T-helper 2 cell treated with Interferon-gamma antibody and Interleukin-4, amounts not matched to agents 100 ng/mL and 5 ng/mL, for 36 hours (primary cell): ENCODE measurements at regions not wholly inside any gene's neighbourhood (a gene's known extent, or its start where the extent isn't known, plus 50 kb on each side); places are given as distances from the start of the nearest gene placed in this dataset.

Source experiments
- intact Hi-C: fragments of 100-400 bp; cut with micrococcal nuclease; formaldehyde crosslinking; loops from one replicate; pipeline ENCODE4 v1.15.1; 2023

DNA sequence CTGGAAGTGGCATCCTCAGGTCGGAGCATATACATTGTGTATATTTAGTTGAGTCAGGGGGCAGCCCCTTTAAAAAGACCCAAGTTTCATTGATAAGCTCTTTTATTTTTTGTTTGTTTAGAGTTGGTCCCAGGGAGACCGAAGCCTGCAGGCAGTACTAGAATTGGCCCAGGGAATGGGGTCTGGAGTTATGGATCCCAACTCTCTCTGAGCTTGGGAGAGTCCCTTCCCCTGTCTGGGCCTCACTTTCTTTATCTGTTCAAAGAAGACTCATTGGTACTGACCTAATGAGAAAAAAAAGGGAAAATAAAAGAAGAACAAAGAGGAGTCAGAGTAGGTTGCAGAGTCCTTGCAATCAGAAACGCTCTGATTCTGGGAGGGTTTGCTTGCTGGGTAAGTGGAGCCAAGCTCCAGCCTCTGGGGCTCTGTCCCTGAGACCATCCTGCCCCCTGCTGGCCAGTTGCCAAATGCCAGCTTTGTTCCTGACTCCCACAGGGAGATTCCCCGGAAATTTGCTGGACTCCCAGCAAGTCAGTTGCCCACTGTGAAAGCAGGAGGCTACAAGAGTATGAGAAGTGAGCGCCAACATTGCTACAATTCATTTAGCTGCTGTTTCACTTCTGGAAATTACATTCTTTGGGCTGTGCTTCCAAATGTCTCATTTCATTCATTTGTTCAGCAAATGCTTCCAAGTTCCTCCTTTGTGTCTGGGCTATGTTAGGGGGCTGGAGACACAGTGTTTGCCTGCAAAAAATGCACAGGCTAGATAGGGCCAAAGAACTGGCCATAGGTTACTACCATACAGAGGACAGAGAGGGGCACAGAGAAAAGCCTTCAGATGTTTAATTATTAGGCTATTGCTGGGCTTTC, 156.2 kb downstream of the MELK start:
- intact Hi-C loops, result loop anchor here (1.0 kb wide), 3 partner anchors 96 to 322 kb away; no protein-coding TSS in a partner anchor

DNA sequence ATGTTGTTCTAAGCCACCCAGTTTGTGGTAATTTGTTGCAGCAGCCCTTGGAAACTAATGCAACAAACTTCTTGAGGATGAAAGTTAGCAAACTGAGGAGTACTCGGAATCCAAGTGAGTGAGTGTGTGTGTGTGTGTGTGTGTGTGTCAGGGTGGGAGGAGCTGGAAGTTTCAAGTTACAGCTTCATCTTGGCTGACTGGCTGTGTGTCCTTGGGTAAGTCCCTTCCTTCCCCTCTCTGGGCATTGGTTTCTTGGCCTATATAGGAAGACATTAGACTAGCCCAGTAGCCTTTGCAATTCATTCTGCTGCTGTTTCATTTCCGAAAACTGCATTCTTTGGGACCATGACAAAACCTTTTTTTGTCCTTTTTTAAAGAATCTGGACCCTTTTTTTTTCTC, 157.2 kb downstream of the MELK start:
- intact Hi-C loops, result loop anchor here (1.0 kb wide), 3 partner anchors 97 to 323 kb away; no protein-coding TSS in a partner anchor

DNA sequence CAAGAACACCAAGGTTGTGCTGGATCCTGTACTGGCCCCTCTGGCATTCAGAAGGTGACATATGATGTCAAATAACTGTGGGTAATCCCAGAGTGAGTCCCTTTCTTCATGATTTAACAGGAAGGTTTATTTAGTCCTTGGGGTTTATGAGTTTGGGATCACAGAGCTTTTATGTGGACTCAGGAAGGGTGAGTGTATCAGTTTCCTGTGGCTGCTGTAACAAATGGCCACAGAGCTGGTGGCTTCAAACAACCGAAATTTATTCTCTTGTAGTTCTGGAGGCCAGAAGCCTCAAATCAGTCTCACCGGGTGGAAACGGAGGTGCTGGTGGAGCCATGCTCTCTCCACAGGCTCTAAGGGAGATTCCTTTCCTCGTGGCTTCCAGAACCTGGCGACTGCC, 157.7 kb downstream of the MELK start:
- intact Hi-C loops, result no loop called here

DNA sequence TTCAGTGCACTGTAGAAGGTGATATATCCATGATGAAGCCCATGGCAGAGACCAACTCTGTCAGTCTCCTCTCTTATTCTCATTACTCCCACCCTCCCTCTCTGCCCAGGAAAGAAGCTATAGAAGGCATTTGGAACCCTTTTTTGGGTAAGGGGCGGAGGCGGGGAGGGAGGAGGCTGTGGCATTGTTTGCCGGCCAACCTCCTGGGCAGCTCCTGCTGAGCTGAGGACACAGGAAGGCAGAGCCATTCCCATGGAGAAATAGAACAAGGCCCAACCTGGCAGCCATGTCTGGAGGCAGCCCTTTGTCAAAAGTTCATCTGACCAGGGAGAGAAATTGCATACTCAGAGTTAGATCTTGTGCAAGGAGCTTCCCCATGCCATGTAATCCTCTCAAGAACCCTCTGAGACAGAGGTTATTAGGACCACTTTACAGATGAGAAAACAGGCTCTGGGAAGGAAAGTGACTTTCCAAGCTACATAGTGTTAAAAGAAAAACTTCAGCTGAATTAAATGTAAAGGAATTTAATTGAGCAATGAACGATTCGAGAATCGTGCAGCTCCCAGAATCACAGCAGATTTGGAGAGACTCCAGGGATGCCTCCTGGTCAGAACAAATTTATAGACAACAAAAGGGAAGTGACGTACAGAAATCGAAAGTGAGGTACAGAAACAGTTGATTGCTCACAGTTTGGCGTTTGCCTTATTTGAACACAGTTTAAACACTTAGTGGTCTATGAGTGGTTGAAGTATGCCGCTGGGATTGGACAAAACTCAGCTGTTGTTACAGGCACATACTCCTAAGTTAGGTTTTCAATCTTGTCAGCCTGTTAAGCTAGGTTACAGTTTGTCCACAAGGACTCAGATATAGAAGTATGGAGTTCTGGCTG, 158.6 kb downstream of the MELK start:
- intact Hi-C loops, result no loop called here

DNA sequence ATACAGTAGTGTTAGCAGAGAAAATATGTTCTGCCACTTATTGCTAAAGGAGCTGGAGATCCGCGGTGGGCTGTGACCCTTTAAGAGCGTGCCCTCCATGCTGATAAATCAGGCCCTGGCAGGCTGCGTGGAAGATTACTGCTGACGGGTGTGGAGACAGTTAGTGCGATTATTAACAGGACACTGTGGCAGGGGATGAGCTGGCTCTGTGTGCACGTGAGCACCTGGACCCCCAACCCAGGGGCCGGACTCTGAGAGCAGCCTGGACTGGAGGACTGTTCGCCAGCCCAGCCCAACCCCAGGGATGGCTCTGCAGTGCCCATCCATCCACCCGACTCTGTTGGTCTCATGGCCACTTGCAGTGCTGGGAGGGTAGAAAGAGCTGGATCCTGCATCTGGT, 162.0 kb downstream of the MELK start:
- intact Hi-C loops, result no loop called here

DNA sequence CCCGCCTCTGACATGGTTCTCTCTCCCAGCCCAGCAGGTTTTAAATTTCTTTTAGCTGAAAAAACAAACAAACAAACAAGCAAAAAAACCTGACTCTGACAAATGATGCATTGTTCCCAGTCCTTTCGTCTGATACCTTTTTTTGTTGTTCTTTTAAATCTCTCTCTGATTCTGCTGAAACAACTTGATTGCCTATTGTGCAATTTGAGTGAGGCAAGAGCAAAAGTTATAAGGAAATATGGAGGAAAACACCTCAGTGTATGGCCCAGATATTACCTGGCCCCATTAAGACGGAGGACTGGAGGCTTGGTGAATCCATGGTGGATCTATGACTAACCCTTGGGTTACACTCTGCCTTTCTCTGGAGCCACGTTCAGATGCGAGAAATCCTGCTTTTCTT, 164.0 kb downstream of the MELK start:
- intact Hi-C loops, result no loop called here

DNA sequence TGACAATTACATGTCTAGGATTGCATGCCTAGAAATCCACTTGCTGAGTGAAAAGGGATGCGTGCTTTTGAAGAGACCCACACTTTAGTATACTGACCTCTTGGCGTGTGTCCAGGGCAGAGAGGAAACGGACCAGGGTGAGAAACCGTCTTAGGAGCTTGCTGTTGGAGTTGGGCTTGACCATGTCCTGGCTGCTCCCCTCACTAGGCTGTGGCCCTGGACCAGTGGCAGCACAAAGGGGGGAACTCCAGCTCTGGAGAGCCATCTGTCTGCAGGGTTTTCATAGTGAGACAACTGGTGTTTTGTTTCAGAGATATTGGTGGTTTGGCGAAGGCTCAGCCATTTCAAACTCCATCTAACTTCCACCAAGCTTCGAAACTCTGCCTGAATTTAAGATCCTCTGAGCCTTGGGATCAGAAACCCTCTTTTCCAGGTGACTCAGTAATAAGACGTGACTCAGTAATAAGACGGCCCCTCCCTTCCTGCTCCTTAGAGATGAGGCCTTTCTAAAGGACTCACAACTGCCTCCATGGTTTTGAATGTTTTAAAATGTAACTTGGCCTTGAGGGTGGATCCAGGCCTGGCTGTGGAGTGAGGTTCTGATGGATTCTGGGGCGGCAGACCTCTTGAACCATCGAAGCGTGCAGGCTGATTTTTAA, 165.8 kb downstream of the MELK start:
- intact Hi-C loops, result no loop called here

DNA sequence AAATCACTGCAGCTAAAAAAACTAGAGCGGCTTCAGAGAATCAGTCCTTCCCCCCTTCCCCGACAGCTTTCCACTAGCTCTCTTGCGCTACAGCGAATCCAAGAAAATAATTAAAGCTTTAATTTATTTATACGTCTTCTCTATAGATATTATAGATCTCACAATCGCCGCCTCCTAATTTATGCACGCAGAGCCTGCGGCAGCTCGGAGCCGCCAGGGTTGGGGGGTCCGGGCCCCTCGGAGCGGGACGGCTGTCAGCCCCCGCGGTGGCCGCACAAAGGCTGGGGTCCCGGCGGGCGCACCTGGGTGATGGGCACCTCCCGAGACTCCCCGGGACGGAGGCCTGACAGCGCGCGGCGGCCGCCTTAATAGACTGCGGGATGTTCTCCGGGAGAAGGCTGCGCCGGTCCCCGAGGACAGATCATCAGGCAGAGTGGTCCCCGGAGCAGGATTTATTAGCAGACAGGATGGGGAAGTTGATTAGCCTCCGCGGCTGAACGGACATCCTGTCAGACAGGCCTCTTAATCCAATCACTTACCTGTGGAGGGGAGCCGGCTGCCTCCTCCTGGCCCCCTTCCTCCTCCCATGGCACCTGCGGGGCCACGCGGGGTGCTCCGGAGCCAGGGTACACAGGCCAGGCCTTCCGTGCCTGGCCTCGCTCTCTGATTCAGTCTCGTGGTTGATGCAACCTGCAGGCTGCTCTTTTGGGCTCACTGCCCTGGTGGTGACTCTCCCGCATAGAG, 166.8 kb downstream of the MELK start:
- intact Hi-C loops, result no loop called here

DNA sequence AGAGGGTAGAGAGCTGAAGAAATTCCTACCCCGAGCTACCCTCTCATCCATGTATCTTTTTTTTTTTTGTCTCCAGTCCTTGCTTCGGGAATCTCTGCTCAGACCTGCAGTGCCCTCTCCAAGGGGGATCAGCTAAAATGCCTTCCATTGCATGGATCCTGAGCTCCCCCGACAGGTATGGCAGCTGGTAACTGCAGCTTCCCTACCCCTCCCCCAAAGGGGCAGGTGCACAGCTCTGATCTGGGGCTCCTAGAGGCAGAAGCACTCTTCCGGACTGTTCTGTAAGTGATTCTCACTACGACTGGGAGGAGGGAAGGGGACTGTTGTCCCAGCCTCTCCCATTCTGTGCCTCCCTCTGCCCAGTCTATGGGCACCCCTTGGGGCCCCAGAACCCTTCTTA, 169.6 kb downstream of the MELK start:
- intact Hi-C loops, result no loop called here

DNA sequence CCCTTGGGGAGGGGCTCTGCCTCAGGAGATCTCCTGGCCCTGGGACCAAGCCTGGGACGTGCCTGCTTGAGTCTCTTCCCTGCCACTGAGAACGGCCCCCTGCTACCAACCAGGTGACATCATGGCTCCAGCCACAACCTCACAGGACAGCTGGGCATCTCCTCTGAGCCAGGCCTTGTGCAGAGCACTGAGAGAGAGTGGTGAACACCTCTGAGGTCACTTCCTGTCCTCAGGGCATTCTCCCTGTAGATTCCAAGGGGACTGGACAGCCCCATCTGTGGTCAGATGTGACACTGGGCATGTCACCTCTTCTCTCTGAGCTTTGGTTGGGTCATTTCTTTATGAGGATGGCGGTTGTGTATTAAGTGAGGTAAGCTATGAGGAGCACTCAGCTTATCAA, 172.0 kb downstream of the MELK start:
- intact Hi-C loops, result no loop called here

DNA sequence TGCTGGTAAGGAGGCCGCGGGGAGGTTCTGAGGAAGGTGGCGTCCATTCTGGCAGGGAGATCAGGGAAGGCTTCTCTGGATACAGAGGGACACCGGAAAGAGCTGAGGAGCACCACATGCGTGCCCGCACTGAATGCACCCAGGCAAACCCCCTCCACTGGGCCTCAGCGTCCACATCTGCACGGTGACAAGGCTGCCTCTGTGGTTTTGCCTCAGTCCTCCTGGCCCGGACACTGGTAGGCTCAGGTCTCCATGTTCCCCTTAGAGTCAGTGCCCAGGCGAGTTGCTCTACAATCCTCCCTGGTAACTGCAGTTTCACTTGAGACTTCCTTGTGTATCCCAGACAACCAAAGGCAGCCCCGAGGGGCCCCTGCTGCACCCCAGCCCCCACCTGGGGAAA, 173.3 kb downstream of the MELK start:
- intact Hi-C loops, result no loop called here

DNA sequence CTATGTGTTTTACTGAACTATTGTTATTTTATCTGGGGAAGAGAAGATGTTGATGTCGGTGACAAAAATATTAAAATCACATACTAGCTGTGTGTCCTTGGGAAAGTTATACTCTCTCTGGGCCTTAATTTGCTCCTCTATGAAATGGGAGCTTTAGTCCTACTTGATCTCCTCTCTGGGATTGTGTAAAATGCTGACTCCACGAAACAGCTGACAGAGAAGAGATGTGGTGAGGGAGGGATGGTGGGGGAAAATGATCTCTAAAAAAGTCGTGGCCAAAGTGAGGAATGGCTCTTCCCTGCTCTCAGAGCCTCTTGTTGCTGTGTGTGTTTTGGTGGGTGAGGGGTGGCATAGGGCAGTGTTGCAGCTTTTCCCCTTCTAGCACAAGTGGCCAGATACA, 173.7 kb downstream of the MELK start:
- intact Hi-C loops, result no loop called here

DNA sequence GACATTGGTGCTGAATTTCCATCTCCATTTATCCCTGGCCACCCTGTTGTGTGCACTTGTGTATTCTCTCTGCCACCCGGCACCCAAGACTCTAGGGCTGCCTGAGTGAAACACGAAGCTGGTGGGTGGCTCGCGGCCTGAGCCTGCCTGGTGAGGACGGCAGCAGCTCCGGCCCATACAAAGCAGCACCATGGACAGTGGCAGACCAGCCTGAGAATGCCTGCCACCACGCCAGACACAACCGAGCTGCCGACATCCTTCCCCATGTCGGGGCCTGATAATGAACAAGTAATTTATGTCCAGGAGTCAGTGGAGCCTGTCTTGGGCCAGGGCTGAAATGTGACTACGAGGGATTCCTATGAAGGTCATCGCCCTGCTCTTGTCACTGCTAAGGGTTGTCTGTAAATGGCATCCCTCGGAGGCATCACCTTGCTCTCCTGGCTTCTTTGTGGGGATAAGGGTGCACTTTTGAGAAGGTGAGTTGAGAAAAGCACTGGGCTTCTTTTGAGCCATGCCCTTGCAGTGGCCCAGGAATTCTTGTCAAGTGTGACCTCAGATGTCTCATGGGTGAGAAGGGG, 175.7 kb downstream of the MELK start:
- intact Hi-C loops, result no loop called here

DNA sequence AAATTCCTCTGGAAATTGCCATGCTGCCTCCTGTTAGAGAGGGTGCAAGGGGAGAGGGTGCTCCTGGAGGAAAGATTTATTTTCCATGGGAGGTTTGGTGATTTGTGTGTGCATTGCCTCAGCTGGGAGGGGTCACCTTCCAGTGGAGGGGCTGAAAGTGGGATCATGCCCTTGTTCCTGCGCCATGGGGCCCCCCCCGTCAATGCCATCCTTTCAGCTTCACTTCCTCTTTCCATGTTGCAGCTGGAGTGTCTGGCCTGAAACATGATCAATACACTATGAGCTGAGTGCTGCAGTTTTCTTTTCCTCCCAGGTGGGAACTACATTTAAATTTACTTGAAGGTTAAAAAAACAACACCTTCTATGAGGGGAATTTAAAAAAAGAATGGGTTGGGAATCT, 176.8 kb downstream of the MELK start:
- intact Hi-C loops, result no loop called here

DNA sequence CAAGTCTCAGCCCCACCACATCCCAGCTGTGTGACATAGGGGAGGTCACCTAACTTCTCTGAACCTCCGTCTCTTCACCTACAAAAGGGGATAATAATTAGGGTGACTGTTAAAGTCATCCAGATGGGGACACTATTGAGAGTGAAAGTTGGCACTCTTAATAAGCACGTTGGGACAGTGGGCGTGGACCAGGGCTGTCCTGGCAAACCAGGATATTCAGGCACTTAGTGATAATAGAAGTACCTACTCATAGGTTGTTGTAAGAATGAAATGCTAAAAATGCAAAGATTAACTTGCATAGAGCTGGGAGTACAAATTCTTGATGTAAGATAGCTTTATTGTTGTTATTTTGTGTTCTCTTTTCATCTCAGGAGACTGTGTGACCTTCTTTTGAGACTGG, 177.9 kb downstream of the MELK start:
- intact Hi-C loops, result no loop called here

DNA sequence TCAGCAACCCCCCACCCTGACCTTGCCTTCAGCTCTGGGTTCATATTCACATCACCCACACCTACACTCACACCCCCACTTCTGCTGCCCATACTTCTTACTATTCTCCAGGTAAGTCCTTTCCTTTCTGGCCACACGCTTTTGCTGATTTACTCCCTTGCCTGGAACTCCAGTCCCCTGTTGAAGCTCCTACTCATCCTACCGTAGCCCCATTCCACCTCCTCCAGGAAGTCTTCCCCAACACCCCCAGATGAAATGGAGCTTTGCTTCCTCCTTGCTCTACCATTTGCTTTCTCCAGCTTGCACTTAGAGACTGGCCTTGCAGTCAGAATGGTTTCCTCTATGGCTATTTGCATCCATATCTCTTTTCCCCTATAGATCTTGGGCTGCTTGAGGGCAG, 182.3 kb downstream of the MELK start:
- intact Hi-C loops, result no loop called here

DNA sequence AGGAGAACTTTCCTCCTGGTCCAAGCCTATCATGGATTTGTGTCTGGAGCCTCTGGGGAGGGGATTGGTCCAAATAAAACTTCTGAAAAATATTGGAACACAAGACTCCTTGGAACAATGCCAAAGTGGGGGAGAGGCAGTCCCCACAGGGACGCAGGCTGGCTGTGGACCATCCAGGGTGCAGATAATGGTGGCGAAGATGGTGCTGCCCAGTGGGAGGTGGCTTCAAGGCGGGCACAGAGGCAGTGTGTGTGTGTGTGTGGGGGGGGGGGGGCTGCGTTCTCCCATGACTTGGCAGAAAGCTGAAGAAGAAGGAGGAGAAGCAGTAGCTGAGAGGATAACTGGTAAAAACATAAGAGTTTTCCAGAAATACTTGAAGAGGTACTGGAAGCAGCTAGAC, 186.4 kb downstream of the MELK start:
- intact Hi-C loops, result no loop called here

DNA sequence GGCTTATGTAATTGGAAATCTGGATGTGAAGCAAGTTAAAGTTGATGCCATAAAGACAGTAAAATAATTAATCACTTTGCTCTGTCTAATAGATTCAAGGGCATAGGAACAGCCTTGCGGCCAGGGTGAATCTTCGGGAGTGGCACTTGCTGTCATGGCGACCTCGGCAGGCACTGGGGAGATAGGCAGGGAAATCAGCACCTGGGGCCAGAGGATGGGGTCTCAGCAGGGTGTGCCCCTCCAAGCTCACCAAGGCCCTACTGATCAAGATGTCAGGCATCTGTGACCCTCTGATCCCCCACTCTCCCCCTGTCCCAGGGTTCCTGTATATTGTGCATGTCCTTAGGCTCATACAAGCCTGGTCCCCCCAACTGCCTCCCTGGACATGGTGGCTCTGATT, 187.3 kb downstream of the MELK start:
- intact Hi-C loops, result no loop called here

DNA sequence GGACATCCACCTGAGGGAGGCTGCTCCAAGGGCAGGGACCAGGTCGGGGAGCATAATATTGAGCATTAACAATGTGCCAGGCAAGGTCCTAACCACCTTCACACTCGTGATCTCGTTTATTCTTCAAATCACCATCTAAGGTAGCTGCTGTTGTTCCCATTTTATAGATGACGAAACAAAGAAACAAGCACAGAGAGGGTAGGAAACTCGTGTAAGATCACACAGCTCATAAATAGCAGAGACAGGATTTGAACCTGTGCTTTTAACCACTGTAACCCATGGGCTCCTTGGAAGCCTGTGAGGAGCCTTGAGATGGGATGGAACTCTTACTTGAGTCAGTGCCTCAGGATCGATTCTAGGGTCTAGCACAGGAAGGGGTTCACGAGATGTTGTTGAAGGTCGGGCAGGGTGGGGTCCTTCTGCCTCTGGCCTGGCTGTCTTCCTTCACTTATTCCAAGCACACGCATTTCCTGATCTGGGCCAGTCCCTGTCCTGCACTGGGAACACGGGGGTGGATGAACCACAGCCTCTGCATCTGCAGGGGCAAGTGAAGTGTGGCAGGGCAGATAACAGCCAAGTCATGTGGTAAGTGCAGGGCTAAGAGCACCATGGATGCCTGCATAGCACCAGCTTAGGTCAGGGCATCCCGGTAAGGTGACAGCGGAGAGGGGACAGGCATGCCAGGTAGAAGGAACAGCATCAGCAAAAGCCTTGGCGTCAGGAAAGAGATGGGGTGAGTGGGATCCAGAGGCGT, 188.1 kb downstream of the MELK start:
- intact Hi-C loops, result no loop called here

DNA sequence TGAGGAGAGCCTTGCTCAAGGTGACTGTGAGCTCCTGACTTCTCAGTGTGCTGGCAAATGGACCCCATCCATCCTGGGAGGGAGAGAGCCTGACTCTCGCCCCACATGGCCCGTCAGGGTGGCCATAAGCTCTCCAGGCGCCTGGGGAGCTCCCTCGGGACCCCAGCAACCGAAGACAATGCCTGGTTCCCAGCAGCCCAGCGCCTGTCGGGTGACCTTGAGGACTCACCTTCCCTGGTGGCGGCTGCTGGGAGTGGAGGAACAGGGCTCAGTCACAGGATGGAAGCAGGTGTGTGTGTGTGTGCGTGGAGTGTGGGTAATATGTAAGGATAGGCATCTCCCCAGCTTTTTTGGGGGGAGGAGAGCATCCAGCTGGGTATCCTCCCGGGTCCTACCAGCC, 190.3 kb downstream of the MELK start:
- intact Hi-C loops, result no loop called here
